HG03103 (cell line): ENCODE measurements at regions not wholly inside any gene's neighbourhood (a gene's known extent, or its start where the extent isn't known, plus 50 kb on each side); places are given as distances from the start of the nearest gene placed in this dataset.
A peak's percentile ranks its signal among the peaks of the same experiment; 100 is the strongest.

Experiments used
- ATAC-seq: cut with Tn5 transposase; IDR thresholded peaks from one replicate; pipeline ENCODE4 v1.9.1; 2021; ENCODE audit warnings: low read depth; ENCODE audit not compliant: unreplicated experiment

- no peak for ATAC-seq
Measured at GRCh38 chr2:226680719-226681118, 118.9 kb downstream of the IRS1 start.

GRCh38 chr2:226679389-226680065 is 120.1 kb downstream of the IRS1 start:
- ATAC-seq: no peak

GRCh38 chr2:226678422-226678821 is 121.2 kb downstream of the IRS1 start:
- no peak for ATAC-seq

GRCh38 chr2:226677080-226677479 is 122.5 kb downstream of the IRS1 start:
- ATAC-seq: no peak

GRCh38 chr2:226676618-226677017 is 123.0 kb downstream of the IRS1 start:
- ATAC-seq: no peak

- no peak for ATAC-seq
Measured at GRCh38 chr2:226674123-226674522, 125.5 kb downstream of the IRS1 start.

GRCh38 chr2:226673314-226673723 is 126.3 kb downstream of the IRS1 start:
- no peak for ATAC-seq

GRCh38 chr2:226671141-226671676 is 128.4 kb downstream of the IRS1 start:
- ATAC-seq: no peak

- peak; percentile 75 for ATAC-seq
Measured at GRCh38 chr2:226669905-226670304, 129.7 kb downstream of the IRS1 start.

- no peak for ATAC-seq
Measured at GRCh38 chr2:226669249-226669648, 130.4 kb downstream of the IRS1 start.

GRCh38 chr2:226667736-226668135 is 131.9 kb downstream of the IRS1 start:
- no peak for ATAC-seq

- no peak for ATAC-seq
Measured at GRCh38 chr2:226665306-226665831, 134.3 kb downstream of the IRS1 start.

GRCh38 chr2:226664661-226665060 is 135.0 kb downstream of the IRS1 start:
- ATAC-seq: no peak

GRCh38 chr2:226664140-226664539 is 135.5 kb downstream of the IRS1 start:
- ATAC-seq: no peak

- no peak for ATAC-seq
Measured at GRCh38 chr2:226661789-226662545, 137.7 kb downstream of the IRS1 start.

- no peak for ATAC-seq
Measured at GRCh38 chr2:226660526-226660925, 139.1 kb downstream of the IRS1 start.

GRCh38 chr2:226660124-226660523 is 139.5 kb downstream of the IRS1 start:
- no peak for ATAC-seq

GRCh38 chr2:226659410-226659809 is 140.2 kb downstream of the IRS1 start:
- ATAC-seq: no peak

GRCh38 chr2:226658555-226658954 is 141.1 kb downstream of the IRS1 start:
- no peak for ATAC-seq

GRCh38 chr2:226657340-226658053 is 142.1 kb downstream of the IRS1 start:
- no peak for ATAC-seq

- no peak for ATAC-seq
Measured at GRCh38 chr2:226656367-226656766, 143.3 kb downstream of the IRS1 start.
